A673 (cell line): ENCODE measurements at regions not wholly inside any gene's neighbourhood (a gene's known extent, or its start where the extent isn't known, plus 50 kb on each side); places are given as distances from the start of the nearest gene placed in this dataset.

Source experiments
- CTCF ChIP-seq: fragments of 300-800, 200-600 bp; sonication (generic); conservative IDR thresholded peaks from 2 replicates; pipeline ENCODE4 v1.5.1; 2017; ENCODE audit warnings: low read depth, mild to moderate bottlenecking, antibody characterized with exemption, low read length, moderate library complexity, mixed read lengths
- EZH2 ChIP-seq: fragments of 200-600 bp; sonication (generic); IDR thresholded peaks from 2 replicates; pipeline ENCODE4 v1.6.1; 2017; ENCODE audit warnings: borderline replicate concordance, low read depth, mild to moderate bottlenecking, mixed read lengths, antibody characterized with exemption, low read length; ENCODE audit not compliant: poor library complexity, severe bottlenecking

GRCh38 chr7:22601408-22601807 is 101.4 kb upstream of the STEAP1B start:
- TF ChIP-seq CTCF (no peak), EZH2 (no peak)
